OCI-LY7 (cell line): ENCODE measurements at regions not wholly inside any gene's neighbourhood (a gene's known extent, or its start where the extent isn't known, plus 50 kb on each side); places are given as distances from the start of the nearest gene placed in this dataset.

Source experiments
- EZH2phosphoT487 ChIP-seq: fragments of 200-600 bp; sonication (generic); IDR thresholded peaks from 2 replicates; pipeline ENCODE4 v1.6.1; 2018; ENCODE audit warnings: low read depth, borderline replicate concordance, mild to moderate bottlenecking, mixed run types, antibody characterized with exemption, low read length, moderate library complexity, mixed read lengths
- TF ChIP-seq, protein P1 (sequence below): fragments of 200-600 bp; sonication (generic); conservative IDR thresholded peaks from 2 replicates; pipeline ENCODE4 v1.5.1; 2014; ENCODE audit warnings: mild to moderate bottlenecking, antibody characterized with exemption, low read length, moderate library complexity, mixed read lengths

DNA sequence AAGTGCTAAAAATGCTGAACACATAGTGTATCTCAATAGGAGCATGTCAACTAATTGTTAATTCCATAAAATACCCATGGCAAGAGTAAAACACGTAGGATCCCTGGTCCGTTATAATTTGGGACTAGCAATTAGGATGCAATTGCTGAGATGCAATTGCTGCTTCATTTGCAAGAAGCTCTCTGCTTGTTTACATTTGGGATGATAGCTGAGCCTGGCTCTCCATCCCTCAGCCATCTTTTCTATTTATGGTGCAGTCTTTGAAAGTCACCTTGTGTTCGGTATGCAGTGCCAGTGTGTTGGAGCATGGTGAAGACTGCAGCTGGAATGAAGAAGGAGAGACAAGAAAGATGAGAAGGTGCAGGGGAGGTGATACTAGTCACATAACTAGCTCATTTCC, 191.3 kb downstream of the SNX10 start:
- TF ChIP-seq, protein P1, sequence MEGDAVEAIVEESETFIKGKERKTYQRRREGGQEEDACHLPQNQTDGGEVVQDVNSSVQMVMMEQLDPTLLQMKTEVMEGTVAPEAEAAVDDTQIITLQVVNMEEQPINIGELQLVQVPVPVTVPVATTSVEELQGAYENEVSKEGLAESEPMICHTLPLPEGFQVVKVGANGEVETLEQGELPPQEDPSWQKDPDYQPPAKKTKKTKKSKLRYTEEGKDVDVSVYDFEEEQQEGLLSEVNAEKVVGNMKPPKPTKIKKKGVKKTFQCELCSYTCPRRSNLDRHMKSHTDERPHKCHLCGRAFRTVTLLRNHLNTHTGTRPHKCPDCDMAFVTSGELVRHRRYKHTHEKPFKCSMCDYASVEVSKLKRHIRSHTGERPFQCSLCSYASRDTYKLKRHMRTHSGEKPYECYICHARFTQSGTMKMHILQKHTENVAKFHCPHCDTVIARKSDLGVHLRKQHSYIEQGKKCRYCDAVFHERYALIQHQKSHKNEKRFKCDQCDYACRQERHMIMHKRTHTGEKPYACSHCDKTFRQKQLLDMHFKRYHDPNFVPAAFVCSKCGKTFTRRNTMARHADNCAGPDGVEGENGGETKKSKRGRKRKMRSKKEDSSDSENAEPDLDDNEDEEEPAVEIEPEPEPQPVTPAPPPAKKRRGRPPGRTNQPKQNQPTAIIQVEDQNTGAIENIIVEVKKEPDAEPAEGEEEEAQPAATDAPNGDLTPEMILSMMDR: no peak
- TF ChIP-seq EZH2phosphoT487: no peak
